ENCODE measurements at regions not wholly inside any gene's neighbourhood (a gene's known extent, or its start where the extent isn't known, plus 50 kb on each side); places are given as distances from the start of the nearest gene placed in this dataset.

- Histone ChIP-seq H3K9ac (ENCODE audit: low read length) (no peak overlapping the region), H4K20me1 (ENCODE audit: insufficient read depth, low read depth, low read length) (no peaks in the 10 kb centered on the region), H3K9me3 (ENCODE audit: low read length) (no peaks in the 10 kb centered on the region), H3K27me3 (ENCODE audit: low read length) (no peaks in the 10 kb centered on the region), H3K27ac (ENCODE audit: low read length) (no peak overlapping the region), H3K4me3 (ENCODE audit: low read length) (no peak overlapping the region), H3K4me2 (ENCODE audit: low read depth, low read length, poor library complexity, severe bottlenecking) (no peak overlapping the region), H3K36me3 (ENCODE audit: insufficient read depth, low read length) (no peaks in the 10 kb centered on the region), H3K79me2 (ENCODE audit: low read length) (no peaks in the 10 kb centered on the region), H3K4me1 (ENCODE audit: low read length) (no peaks in the 10 kb centered on the region), H3K9me2 (replicated peaks; ENCODE audit: insufficient read depth, low read length) (no peaks in the 10 kb centered on the region), H2AFZ (ENCODE audit: low read length) (no peak overlapping the region)
- no peak for DNase-seq
These were observed 294.7 kb downstream of the TDRD15 start for GRCh38 chr2:21418456-21418855.

- no peak for DNase-seq
- Histone ChIP-seq H3K4me2 (ENCODE audit: low read depth, low read length, poor library complexity, severe bottlenecking) (no peak overlapping the region), H3K9me2 (replicated peaks; ENCODE audit: insufficient read depth, low read length) (no peaks in the 10 kb centered on the region), H2AFZ (ENCODE audit: low read length) (no peak overlapping the region), H3K9me3 (ENCODE audit: low read length) (no peaks in the 10 kb centered on the region), H3K36me3 (ENCODE audit: insufficient read depth, low read length) (no peaks in the 10 kb centered on the region), H4K20me1 (ENCODE audit: insufficient read depth, low read depth, low read length) (no peaks in the 10 kb centered on the region), H3K79me2 (ENCODE audit: low read length) (no peaks in the 10 kb centered on the region), H3K4me1 (ENCODE audit: low read length) (no peaks in the 10 kb centered on the region), H3K27me3 (ENCODE audit: low read length) (no peaks in the 10 kb centered on the region), H3K9ac (ENCODE audit: low read length) (no peak overlapping the region), H3K27ac (ENCODE audit: low read length) (no peak overlapping the region), H3K4me3 (ENCODE audit: low read length) (no peak overlapping the region)
These were observed 297.0 kb downstream of the TDRD15 start for GRCh38 chr2:21420553-21421335.

- Histone ChIP-seq H3K36me3 (ENCODE audit: insufficient read depth, low read length) (no peaks in the 10 kb centered on the region), H3K4me2 (ENCODE audit: low read depth, low read length, poor library complexity, severe bottlenecking) (no peak overlapping the region), H3K9ac (ENCODE audit: low read length) (no peak overlapping the region), H3K27ac (ENCODE audit: low read length) (no peak overlapping the region), H4K20me1 (ENCODE audit: insufficient read depth, low read depth, low read length) (no peaks in the 10 kb centered on the region), H2AFZ (ENCODE audit: low read length) (no peak overlapping the region), H3K79me2 (ENCODE audit: low read length) (no peaks in the 10 kb centered on the region), H3K9me2 (replicated peaks; ENCODE audit: insufficient read depth, low read length) (no peaks in the 10 kb centered on the region), H3K4me3 (ENCODE audit: low read length) (no peak overlapping the region), H3K9me3 (ENCODE audit: low read length) (no peaks in the 10 kb centered on the region), H3K4me1 (ENCODE audit: low read length) (no peaks in the 10 kb centered on the region), H3K27me3 (ENCODE audit: low read length) (no peaks in the 10 kb centered on the region)
- peak; percentile 86 for DNase-seq
These were observed 298.3 kb downstream of the TDRD15 start for GRCh38 chr2:21422050-21422449.

- Histone ChIP-seq H3K36me3 (ENCODE audit: insufficient read depth, low read length) (no peaks in the 10 kb centered on the region), H3K27ac (ENCODE audit: low read length) (no peak overlapping the region), H3K4me3 (ENCODE audit: low read length) (no peak overlapping the region), H2AFZ (ENCODE audit: low read length) (no peak overlapping the region), H3K9me2 (replicated peaks; ENCODE audit: insufficient read depth, low read length) (no peaks in the 10 kb centered on the region), H3K9me3 (ENCODE audit: low read length) (no peaks in the 10 kb centered on the region), H4K20me1 (ENCODE audit: insufficient read depth, low read depth, low read length) (no peaks in the 10 kb centered on the region), H3K79me2 (ENCODE audit: low read length) (no peaks in the 10 kb centered on the region), H3K4me1 (ENCODE audit: low read length) (no peaks in the 10 kb centered on the region), H3K9ac (ENCODE audit: low read length) (no peak overlapping the region), H3K4me2 (ENCODE audit: low read depth, low read length, poor library complexity, severe bottlenecking) (no peak overlapping the region), H3K27me3 (ENCODE audit: low read length) (no peaks in the 10 kb centered on the region)
- no peak for DNase-seq
These were observed 299.2 kb downstream of the TDRD15 start for GRCh38 chr2:21422724-21423522.

- H3K9me3 ChIP-seq (ENCODE audit: low read length): no peaks in the 10 kb centered on the region
- no peak overlapping the region for H3K4me3 ChIP-seq (ENCODE audit: low read length)
- DNase-seq: no peak
- H3K27ac ChIP-seq (ENCODE audit: low read length): no peak overlapping the region
- H3K9ac ChIP-seq (ENCODE audit: low read length): no peak overlapping the region
- H3K4me2 ChIP-seq (ENCODE audit: low read depth, low read length, poor library complexity, severe bottlenecking): no peak overlapping the region
- H3K36me3 ChIP-seq (ENCODE audit: insufficient read depth, low read length): no peaks in the 10 kb centered on the region
- no peak overlapping the region for H2AFZ ChIP-seq (ENCODE audit: low read length)
- H3K27me3 ChIP-seq (ENCODE audit: low read length): no peaks in the 10 kb centered on the region
- H4K20me1 ChIP-seq (ENCODE audit: insufficient read depth, low read depth, low read length): no peaks in the 10 kb centered on the region
- H3K79me2 ChIP-seq (ENCODE audit: low read length): no peaks in the 10 kb centered on the region
- H3K9me2 ChIP-seq (replicated peaks; ENCODE audit: insufficient read depth, low read length): no peaks in the 10 kb centered on the region
- H3K4me1 ChIP-seq (ENCODE audit: low read length): no peaks in the 10 kb centered on the region
These were observed 300.1 kb downstream of the TDRD15 start for GRCh38 chr2:21423854-21424253.

- no peaks in the 10 kb centered on the region for H3K36me3 ChIP-seq (ENCODE audit: insufficient read depth, low read length)
- no peaks in the 10 kb centered on the region for H3K9me3 ChIP-seq (ENCODE audit: low read length)
- no peak overlapping the region for H3K27ac ChIP-seq (ENCODE audit: low read length)
- H3K4me2 ChIP-seq (ENCODE audit: low read depth, low read length, poor library complexity, severe bottlenecking): no peak overlapping the region
- H3K9me2 ChIP-seq (replicated peaks; ENCODE audit: insufficient read depth, low read length): no peaks in the 10 kb centered on the region
- no peak for DNase-seq
- H3K9ac ChIP-seq (ENCODE audit: low read length): no peak overlapping the region
- no peak overlapping the region for H2AFZ ChIP-seq (ENCODE audit: low read length)
- H3K27me3 ChIP-seq (ENCODE audit: low read length): no peaks in the 10 kb centered on the region
- no peaks in the 10 kb centered on the region for H4K20me1 ChIP-seq (ENCODE audit: insufficient read depth, low read depth, low read length)
- H3K4me1 ChIP-seq (ENCODE audit: low read length): no peaks in the 10 kb centered on the region
- no peaks in the 10 kb centered on the region for H3K79me2 ChIP-seq (ENCODE audit: low read length)
- H3K4me3 ChIP-seq (ENCODE audit: low read length): no peak overlapping the region
These were observed 300.6 kb downstream of the TDRD15 start for GRCh38 chr2:21424375-21424774.

- no peak for DNase-seq
- Histone ChIP-seq H3K4me3 (ENCODE audit: low read length) (no peak overlapping the region), H3K4me1 (ENCODE audit: low read length) (no peaks in the 10 kb centered on the region), H2AFZ (ENCODE audit: low read length) (no peak overlapping the region), H3K36me3 (ENCODE audit: insufficient read depth, low read length) (no peaks in the 10 kb centered on the region), H3K27me3 (ENCODE audit: low read length) (no peaks in the 10 kb centered on the region), H3K9me2 (replicated peaks; ENCODE audit: insufficient read depth, low read length) (no peaks in the 10 kb centered on the region), H3K79me2 (ENCODE audit: low read length) (no peaks in the 10 kb centered on the region), H3K9me3 (ENCODE audit: low read length) (no peaks in the 10 kb centered on the region), H3K4me2 (ENCODE audit: low read depth, low read length, poor library complexity, severe bottlenecking) (no peak overlapping the region), H3K9ac (ENCODE audit: low read length) (no peak overlapping the region), H3K27ac (ENCODE audit: low read length) (no peak overlapping the region), H4K20me1 (ENCODE audit: insufficient read depth, low read depth, low read length) (no peaks in the 10 kb centered on the region)
These were observed 303.8 kb downstream of the TDRD15 start for GRCh38 chr2:21427606-21428005.

GRCh38 chr2:21428754-21429153 lies 305.0 kb downstream of the TDRD15 start:
- Histone ChIP-seq H3K27me3 (ENCODE audit: low read length) (no peaks in the 10 kb centered on the region), H3K9ac (ENCODE audit: low read length) (no peak overlapping the region), H3K4me3 (ENCODE audit: low read length) (no peak overlapping the region), H3K27ac (ENCODE audit: low read length) (no peak overlapping the region), H3K9me3 (ENCODE audit: low read length) (no peaks in the 10 kb centered on the region), H3K36me3 (ENCODE audit: insufficient read depth, low read length) (no peaks in the 10 kb centered on the region), H3K4me1 (ENCODE audit: low read length) (no peaks in the 10 kb centered on the region), H3K4me2 (ENCODE audit: low read depth, low read length, poor library complexity, severe bottlenecking) (no peak overlapping the region), H3K79me2 (ENCODE audit: low read length) (no peaks in the 10 kb centered on the region), H2AFZ (ENCODE audit: low read length) (no peak overlapping the region), H4K20me1 (ENCODE audit: insufficient read depth, low read depth, low read length) (no peaks in the 10 kb centered on the region), H3K9me2 (replicated peaks; ENCODE audit: insufficient read depth, low read length) (no peaks in the 10 kb centered on the region)
- DNase-seq: no peak

Measured in Karpas-422 (cell line).